Esophagus muscularis mucosa (tissue), 4 donors: ENCODE measurements at regions not wholly inside any gene's neighbourhood (a gene's known extent, or its start where the extent isn't known, plus 50 kb on each side); places are given as distances from the start of the nearest gene placed in this dataset.

Experiments
- DNase-seq: peaks from one replicate; pipeline ENCODE4 v3.0.0-alpha.2; 2017; ENCODE audit errors: extremely low spot score
- H3K27ac ChIP-seq, 4 donors: fragments of 200-600 bp; sonication (generic); replicated peaks in 1 of 4; 1 replicate in 3 of 4; 2 replicates in 1 of 4; pipeline ENCODE4 v1.5.1; 2016 to 2019; ENCODE audit warnings: mild to moderate bottlenecking in 1 of 4
- H3K27me3 ChIP-seq, 4 donors: fragments of 200-600 bp; sonication (generic); one replicate each; pipeline versions ENCODE4 v1.5.1 to v1.6.0; 2016 to 2019
- H3K36me3 ChIP-seq, 4 donors: fragments of 200-600 bp; sonication (generic); one replicate each; pipeline ENCODE4 v1.5.1; 2016 to 2019
- H3K4me1 ChIP-seq, 4 donors: fragments of 200-600 bp; sonication (generic); one replicate each; pipeline ENCODE4 v1.5.1; 2016 to 2019
- H3K4me3 ChIP-seq, 4 donors: fragments of 200-600 bp; sonication (generic); 1 replicate in 2 of 4; 2 replicates in 2 of 4; pipeline ENCODE4 v1.5.1; 2016 to 2019; ENCODE audit warnings: mild to moderate bottlenecking in 4 of 4, moderate library complexity in 1 of 4
- H3K9me3 ChIP-seq, 4 donors: fragments of 200-600 bp; sonication (generic); 1 replicate in 3 of 4; 2 replicates in 1 of 4; pipeline ENCODE4 v1.5.1; 2016 to 2019
- EP300 ChIP-seq: sonication (generic); formaldehyde crosslinking; IDR thresholded peaks from one replicate; pipeline ENCODE4 v1.6.1; 2017; ENCODE audit warnings: antibody characterized with exemption
- POLR2A ChIP-seq: fragments of 450-650 bp; IDR thresholded peaks from one replicate; pipeline ENCODE4 v1.6.1; 2017; ENCODE audit warnings: antibody characterized with exemption, moderate library complexity, mild to moderate bottlenecking, low read depth
- POLR2AphosphoS5 ChIP-seq, 2 donors: sonication (generic); formaldehyde crosslinking; IDR thresholded peaks; one replicate each; pipeline ENCODE4 v1.6.1; 2017; ENCODE audit warnings: antibody characterized with exemption in 2 of 2
- WGBS: methylation state at CpG from one replicate; pipeline ENCODE4 v1.1.5; 2018; 5-methylcytosine and 5-hydroxymethylcytosine counted together
- intact Hi-C: fragments of 100-400 bp; cut with DNase I; formaldehyde crosslinking; loops from one replicate; pipeline ENCODE4 v1.15.1; 2023
- TF ChIP-seq, protein P1 (sequence below), 3 experiments: fragments of 200-600 bp in 2 of 3; fragments of 450-650 bp in 1 of 3; sonication (generic) in 2 of 3; IDR thresholded peaks; one replicate each; pipeline ENCODE4 v1.5.1; 2017 to 2019; ENCODE audit warnings: antibody characterized with exemption in 3 of 3, mild to moderate bottlenecking in 2 of 3, moderate library complexity in 1 of 3

DNA sequence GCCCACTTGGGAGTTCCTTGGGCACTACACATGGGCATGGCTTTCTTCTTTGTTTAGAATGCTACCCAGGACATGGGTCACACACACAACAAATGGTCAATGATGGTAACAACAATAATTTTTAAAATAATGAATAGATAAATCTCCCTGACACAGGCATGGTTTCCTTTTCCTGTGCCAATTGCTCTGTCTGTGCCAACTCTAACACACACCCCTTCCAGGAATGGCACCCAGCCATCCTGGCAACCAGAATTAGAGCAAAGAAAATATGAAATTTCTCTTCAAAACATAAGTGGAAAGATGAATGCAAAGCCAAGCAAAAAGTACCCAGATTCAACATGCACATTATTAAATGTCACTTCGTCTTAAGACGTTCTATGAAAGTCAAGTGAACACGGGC is 104.9 kb upstream of the SOX5 start:
- Histone ChIP-seq H3K36me3 (no peaks in the 10 kb centered on the region), H3K27me3 (no peaks in the 10 kb centered on the region), H3K9me3 (no peaks in the 10 kb centered on the region), H3K4me3 (no peak overlapping the region), H3K27ac (no peak overlapping the region), H3K4me1 (peaks cover 0 to 8% (median 3%) of the 10 kb centered on the region in 4 donors)
- intact Hi-C loops: no loop called here
- TF ChIP-seq POLR2A (no peak), POLR2AphosphoS5 (IDR thresholded peaks at IDR 0.05) (no peak), EP300 (no peak)
- TF ChIP-seq, protein P1, sequence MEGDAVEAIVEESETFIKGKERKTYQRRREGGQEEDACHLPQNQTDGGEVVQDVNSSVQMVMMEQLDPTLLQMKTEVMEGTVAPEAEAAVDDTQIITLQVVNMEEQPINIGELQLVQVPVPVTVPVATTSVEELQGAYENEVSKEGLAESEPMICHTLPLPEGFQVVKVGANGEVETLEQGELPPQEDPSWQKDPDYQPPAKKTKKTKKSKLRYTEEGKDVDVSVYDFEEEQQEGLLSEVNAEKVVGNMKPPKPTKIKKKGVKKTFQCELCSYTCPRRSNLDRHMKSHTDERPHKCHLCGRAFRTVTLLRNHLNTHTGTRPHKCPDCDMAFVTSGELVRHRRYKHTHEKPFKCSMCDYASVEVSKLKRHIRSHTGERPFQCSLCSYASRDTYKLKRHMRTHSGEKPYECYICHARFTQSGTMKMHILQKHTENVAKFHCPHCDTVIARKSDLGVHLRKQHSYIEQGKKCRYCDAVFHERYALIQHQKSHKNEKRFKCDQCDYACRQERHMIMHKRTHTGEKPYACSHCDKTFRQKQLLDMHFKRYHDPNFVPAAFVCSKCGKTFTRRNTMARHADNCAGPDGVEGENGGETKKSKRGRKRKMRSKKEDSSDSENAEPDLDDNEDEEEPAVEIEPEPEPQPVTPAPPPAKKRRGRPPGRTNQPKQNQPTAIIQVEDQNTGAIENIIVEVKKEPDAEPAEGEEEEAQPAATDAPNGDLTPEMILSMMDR (IDR thresholded peaks at IDR 0.05): no peak
- 71% methylated on average over 3 of the region's 3 CpGs for WGBS
- DNase-seq: no peak

DNA sequence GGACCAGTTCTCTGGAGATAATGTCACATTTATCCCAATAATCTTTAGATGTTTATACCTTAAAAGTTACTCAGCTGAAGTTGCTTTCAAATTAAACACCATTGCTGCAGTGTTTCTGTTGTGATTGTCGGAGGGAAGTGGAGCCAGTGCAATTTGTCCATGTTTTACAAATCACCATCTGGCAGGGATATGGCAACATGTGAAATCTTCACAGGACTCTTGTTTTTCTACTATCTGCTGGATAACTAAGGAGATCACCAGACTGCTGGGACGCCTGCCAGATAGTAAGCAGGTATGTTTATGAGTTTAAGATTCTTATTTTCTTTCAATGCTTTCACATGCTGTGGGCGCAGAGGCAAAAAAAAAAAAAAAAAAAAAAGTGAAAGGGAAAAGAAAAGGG is 100.3 kb upstream of the SOX5 start:
- Histone ChIP-seq H3K9me3 (peaks cover 0 to 13% (median 0%) of the 10 kb centered on the region in 4 donors), H3K4me1 (peaks cover 0 to 8% (median 6%) of the 10 kb centered on the region in 4 donors), H3K4me3 (no peak overlapping the region), H3K27me3 (no peaks in the 10 kb centered on the region), H3K36me3 (no peaks in the 10 kb centered on the region), H3K27ac (no peak overlapping the region)
- WGBS: 74% methylated on average over 3 of the region's 3 CpGs
- intact Hi-C loops: no loop called here
- no peak for DNase-seq
- TF ChIP-seq POLR2AphosphoS5 (IDR thresholded peaks at IDR 0.05) (no peak), EP300 (no peak), POLR2A (no peak)
- TF ChIP-seq, protein P1 (IDR thresholded peaks at IDR 0.05): no peak

DNA sequence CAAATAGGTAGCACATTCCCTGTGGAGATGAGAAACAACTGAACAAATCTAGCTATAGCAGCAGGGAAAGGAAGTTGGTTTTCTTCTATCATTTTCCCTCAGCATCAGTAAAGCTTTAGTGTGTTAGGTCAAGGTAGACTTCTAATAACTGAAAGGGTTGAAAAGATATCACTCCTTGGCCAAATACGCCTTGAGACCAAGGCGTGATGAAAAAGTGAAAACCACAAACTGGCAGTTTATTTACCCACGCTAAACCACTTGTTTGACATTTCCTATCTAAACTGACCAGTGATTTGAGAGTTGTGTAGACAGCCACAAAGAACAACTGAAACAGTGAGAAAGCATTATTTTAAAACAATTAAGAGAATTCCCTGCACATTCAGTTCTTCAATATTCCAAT is 99.6 kb upstream of the SOX5 start:
- H3K27me3 ChIP-seq: no peaks in the 10 kb centered on the region
- H3K4me1 ChIP-seq: peaks cover 0 to 5% (median 1%) of the 10 kb centered on the region in 4 donors
- no peak overlapping the region for H3K27ac ChIP-seq
- TF ChIP-seq POLR2AphosphoS5 (IDR thresholded peaks at IDR 0.05): no peak
- TF ChIP-seq, protein P1 (IDR thresholded peaks at IDR 0.05): no peak
- no peak for TF ChIP-seq EP300
- no peak for TF ChIP-seq POLR2A
- H3K4me3 ChIP-seq: no peak overlapping the region
- no peak for DNase-seq
- peaks cover 0 to 13% (median 0%) of the 10 kb centered on the region in 4 donors for H3K9me3 ChIP-seq
- WGBS: 78% methylated on average over 3 of the region's 3 CpGs
- intact Hi-C loops: no loop called here
- H3K36me3 ChIP-seq: no peaks in the 10 kb centered on the region

DNA sequence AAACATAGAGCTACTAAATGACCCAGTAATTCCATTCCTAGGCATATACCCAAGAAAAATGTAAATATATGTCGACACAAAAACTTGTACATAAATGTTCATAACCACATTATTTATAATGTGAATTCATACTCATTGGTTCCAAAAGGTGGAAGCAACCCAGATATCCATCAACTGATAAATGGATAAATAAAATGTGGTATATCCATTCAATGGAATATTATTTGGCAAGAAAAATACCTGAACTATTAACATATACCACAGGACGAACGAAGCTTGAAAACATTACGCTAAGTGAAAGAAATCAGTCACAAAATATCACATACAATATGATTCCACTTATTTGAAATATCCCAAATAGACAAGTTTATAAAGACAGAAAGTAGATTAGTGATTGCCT is 99.0 kb upstream of the SOX5 start:
- no peak for TF ChIP-seq POLR2A
- TF ChIP-seq, protein P1 (IDR thresholded peaks at IDR 0.05): no peak
- no peak for TF ChIP-seq EP300
- peaks cover 0 to 5% (median 0%) of the 10 kb centered on the region in 4 donors for H3K4me1 ChIP-seq
- peaks cover 0 to 13% (median 0%) of the 10 kb centered on the region in 4 donors for H3K9me3 ChIP-seq
- 92% methylated on average over 4 of the region's 4 CpGs for WGBS
- intact Hi-C loops: no loop called here
- no peaks in the 10 kb centered on the region for H3K36me3 ChIP-seq
- no peak overlapping the region for H3K4me3 ChIP-seq
- H3K27me3 ChIP-seq: no peaks in the 10 kb centered on the region
- H3K27ac ChIP-seq: no peak overlapping the region
- DNase-seq: no peak

DNA sequence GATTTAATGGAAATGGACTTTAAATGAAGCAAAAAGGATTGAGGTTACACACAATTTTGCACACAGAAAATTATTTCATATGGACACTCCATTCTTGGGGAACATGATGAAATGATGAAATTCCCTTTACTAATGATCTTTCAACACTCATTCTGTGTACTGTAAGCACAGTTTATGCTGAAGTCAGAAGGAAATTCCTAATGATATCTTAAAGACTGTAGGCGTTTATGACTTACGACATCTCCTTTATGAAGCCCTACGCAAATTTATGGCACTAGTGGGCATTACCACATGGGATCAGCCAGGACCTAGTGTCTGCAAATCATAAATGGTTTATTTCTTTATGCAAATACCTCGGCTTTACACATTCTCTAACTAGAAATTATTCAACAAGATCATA is 97.9 kb upstream of the SOX5 start:
- Histone ChIP-seq H3K4me1 (peaks cover 0 to 5% (median 0%) of the 10 kb centered on the region in 4 donors), H3K36me3 (no peaks in the 10 kb centered on the region), H3K27ac (no peak overlapping the region), H3K9me3 (peaks cover 0 to 13% (median 0%) of the 10 kb centered on the region in 4 donors), H3K27me3 (no peaks in the 10 kb centered on the region), H3K4me3 (no peak overlapping the region)
- 91% methylated on average over 4 of the region's 4 CpGs for WGBS
- DNase-seq: no peak
- TF ChIP-seq POLR2AphosphoS5 (IDR thresholded peaks at IDR 0.05): no peak
- TF ChIP-seq, protein P1 (IDR thresholded peaks at IDR 0.05): no peak
- no peak for TF ChIP-seq POLR2A
- no peak for TF ChIP-seq EP300
- intact Hi-C loops: no loop called here
